ENCODE measurements at regions not wholly inside any gene's neighbourhood (a gene's known extent, or its start where the extent isn't known, plus 50 kb on each side); places are given as distances from the start of the nearest gene placed in this dataset.

DNA sequence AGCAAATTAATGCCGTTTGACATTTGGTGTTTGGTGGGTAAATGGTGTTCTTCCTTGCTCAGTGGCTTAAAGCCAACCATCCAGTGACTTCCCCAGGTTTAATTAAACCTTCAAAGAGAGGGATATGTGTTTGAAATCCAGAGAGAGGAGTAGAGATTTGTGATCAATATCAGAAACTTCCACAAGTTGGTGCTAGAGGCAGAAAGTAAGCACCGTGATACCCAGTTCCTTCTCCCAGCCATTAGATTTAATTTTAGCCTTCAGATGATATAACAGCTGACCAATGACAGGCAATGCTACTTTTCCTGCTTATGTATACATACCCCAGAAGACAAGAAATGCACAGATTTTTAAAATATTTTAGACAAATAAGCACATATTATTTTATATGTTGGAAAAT is 398.5 kb downstream of the CDH2 start:
- no peak overlapping the region for H3K4me2 ChIP-seq (replicated peaks; ENCODE audit: extremely low read depth, low read length, poor library complexity, severe bottlenecking)
- 0% methylated on average over 1 of the region's 2 CpGs for WGBS (ENCODE audit: insufficient coverage)
- no peaks in the 10 kb centered on the region for H4K20me1 ChIP-seq (ENCODE audit: insufficient read depth, low read length)
- no peaks in the 10 kb centered on the region for H3K9me3 ChIP-seq (replicated peaks in 1 of 2; ENCODE audit: control insufficient read depth in 1 of 2, insufficient read depth in 1 of 2, low read length in 2 of 2)
- Mint-ChIP-seq H3K36me3 (no peaks in the 10 kb centered on the region), H3K9me3 (peaks cover 0 to 2% (median 0%) of the 10 kb centered on the region in 7 donors), H3K27ac (no peak overlapping the region), H3K4me1 (no peaks in the 10 kb centered on the region), H3K27me3 (ENCODE audit: low read depth in 3 of 3) (peaks cover 0 to 1% (median 0%) of the 10 kb centered on the region in 3 donors), H3K4me3 (no peak overlapping the region)
- H3K4me1 ChIP-seq (ENCODE audit: control insufficient read depth in 1 of 2, insufficient read depth in 2 of 2, low read length in 2 of 2): no peaks in the 10 kb centered on the region
- H3K27ac ChIP-seq (ENCODE audit: low read depth in 1 of 2, low read length in 2 of 2): no peak overlapping the region
- intact Hi-C loops (cut with micrococcal nuclease): no loop called here
- no peak overlapping the region for H3K4me3 ChIP-seq (replicated peaks in 1 of 3; ENCODE audit: low read depth in 2 of 3, low read length in 3 of 3)
- TF ChIP-seq, protein P1, sequence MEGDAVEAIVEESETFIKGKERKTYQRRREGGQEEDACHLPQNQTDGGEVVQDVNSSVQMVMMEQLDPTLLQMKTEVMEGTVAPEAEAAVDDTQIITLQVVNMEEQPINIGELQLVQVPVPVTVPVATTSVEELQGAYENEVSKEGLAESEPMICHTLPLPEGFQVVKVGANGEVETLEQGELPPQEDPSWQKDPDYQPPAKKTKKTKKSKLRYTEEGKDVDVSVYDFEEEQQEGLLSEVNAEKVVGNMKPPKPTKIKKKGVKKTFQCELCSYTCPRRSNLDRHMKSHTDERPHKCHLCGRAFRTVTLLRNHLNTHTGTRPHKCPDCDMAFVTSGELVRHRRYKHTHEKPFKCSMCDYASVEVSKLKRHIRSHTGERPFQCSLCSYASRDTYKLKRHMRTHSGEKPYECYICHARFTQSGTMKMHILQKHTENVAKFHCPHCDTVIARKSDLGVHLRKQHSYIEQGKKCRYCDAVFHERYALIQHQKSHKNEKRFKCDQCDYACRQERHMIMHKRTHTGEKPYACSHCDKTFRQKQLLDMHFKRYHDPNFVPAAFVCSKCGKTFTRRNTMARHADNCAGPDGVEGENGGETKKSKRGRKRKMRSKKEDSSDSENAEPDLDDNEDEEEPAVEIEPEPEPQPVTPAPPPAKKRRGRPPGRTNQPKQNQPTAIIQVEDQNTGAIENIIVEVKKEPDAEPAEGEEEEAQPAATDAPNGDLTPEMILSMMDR (IDR thresholded peaks at IDR 0.05): no peak
- H2AFZ ChIP-seq (ENCODE audit: insufficient read depth, low read depth, low read length, poor library complexity, severe bottlenecking): no peak overlapping the region
- no peaks in the 10 kb centered on the region for H3K36me3 ChIP-seq (replicated peaks in 1 of 2; ENCODE audit: control insufficient read depth in 1 of 2, insufficient read depth in 2 of 2, low read length in 2 of 2)
- no peaks in the 10 kb centered on the region for H3K27me3 ChIP-seq (ENCODE audit: control insufficient read depth in 2 of 2, insufficient read depth in 2 of 2, low read length in 2 of 2)
- H3K79me2 ChIP-seq (ENCODE audit: insufficient read depth, low read length): no peaks in the 10 kb centered on the region
- no peak for DNase-seq
- no peak overlapping the region for H3K9ac ChIP-seq (ENCODE audit: insufficient read depth, low read length, poor library complexity, severe bottlenecking)

DNA sequence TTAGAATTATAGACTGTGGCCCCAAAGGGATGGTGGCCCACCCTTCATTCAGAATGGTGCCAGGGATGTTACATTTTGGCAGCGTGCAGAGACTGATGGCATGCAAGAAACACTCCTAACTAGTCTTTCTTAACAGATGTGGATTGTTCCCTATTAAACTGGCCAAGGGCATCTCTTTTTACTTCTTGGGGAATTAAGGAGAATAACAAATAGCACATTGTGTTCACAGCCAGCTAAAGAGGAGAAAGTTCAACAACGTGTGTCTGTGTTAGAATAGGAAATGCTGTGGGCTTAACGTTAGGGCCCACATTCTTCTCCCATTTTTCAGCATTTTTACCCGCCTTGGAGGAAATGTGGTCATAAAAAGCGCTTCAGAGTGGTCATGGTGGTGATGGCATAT is 404.8 kb downstream of the CDH2 start:
- Histone ChIP-seq H4K20me1 (ENCODE audit: insufficient read depth, low read length) (no peaks in the 10 kb centered on the region), H2AFZ (ENCODE audit: insufficient read depth, low read depth, low read length, poor library complexity, severe bottlenecking) (no peak overlapping the region), H3K4me2 (replicated peaks; ENCODE audit: extremely low read depth, low read length, poor library complexity, severe bottlenecking) (no peak overlapping the region), H3K4me1 (ENCODE audit: control insufficient read depth in 1 of 2, insufficient read depth in 2 of 2, low read length in 2 of 2) (no peaks in the 10 kb centered on the region), H3K27ac (ENCODE audit: low read depth in 1 of 2, low read length in 2 of 2) (no peak overlapping the region), H3K27me3 (ENCODE audit: control insufficient read depth in 2 of 2, insufficient read depth in 2 of 2, low read length in 2 of 2) (no peaks in the 10 kb centered on the region), H3K9ac (ENCODE audit: insufficient read depth, low read length, poor library complexity, severe bottlenecking) (no peak overlapping the region), H3K79me2 (ENCODE audit: insufficient read depth, low read length) (no peaks in the 10 kb centered on the region), H3K36me3 (replicated peaks in 1 of 2; ENCODE audit: control insufficient read depth in 1 of 2, insufficient read depth in 2 of 2, low read length in 2 of 2) (no peaks in the 10 kb centered on the region), H3K4me3 (replicated peaks in 1 of 3; ENCODE audit: low read depth in 2 of 3, low read length in 3 of 3) (no peak overlapping the region), H3K9me3 (replicated peaks in 1 of 2; ENCODE audit: control insufficient read depth in 1 of 2, insufficient read depth in 1 of 2, low read length in 2 of 2) (no peaks in the 10 kb centered on the region)
- WGBS (ENCODE audit: insufficient coverage): no CpG with 5 or more reads among the region's 5 CpGs
- no peaks in the 10 kb centered on the region for H3K36me3 Mint-ChIP-seq
- intact Hi-C loops (cut with micrococcal nuclease): no loop called here
- no peak for DNase-seq
- TF ChIP-seq, protein P1 (IDR thresholded peaks at IDR 0.05): no peak
- H3K9me3 Mint-ChIP-seq: peaks cover 0 to 3% (median 0%) of the 10 kb centered on the region in 7 donors
- H3K27me3 Mint-ChIP-seq (ENCODE audit: low read depth in 3 of 3): peaks cover 0 to 1% (median 0%) of the 10 kb centered on the region in 3 donors
- no peak overlapping the region for H3K27ac Mint-ChIP-seq
- no peak overlapping the region for H3K4me3 Mint-ChIP-seq
- no peaks in the 10 kb centered on the region for H3K4me1 Mint-ChIP-seq
